ENCODE measurements at regions not wholly inside any gene's neighbourhood (a gene's known extent, or its start where the extent isn't known, plus 50 kb on each side); places are given as distances from the start of the nearest gene placed in this dataset.

DNA sequence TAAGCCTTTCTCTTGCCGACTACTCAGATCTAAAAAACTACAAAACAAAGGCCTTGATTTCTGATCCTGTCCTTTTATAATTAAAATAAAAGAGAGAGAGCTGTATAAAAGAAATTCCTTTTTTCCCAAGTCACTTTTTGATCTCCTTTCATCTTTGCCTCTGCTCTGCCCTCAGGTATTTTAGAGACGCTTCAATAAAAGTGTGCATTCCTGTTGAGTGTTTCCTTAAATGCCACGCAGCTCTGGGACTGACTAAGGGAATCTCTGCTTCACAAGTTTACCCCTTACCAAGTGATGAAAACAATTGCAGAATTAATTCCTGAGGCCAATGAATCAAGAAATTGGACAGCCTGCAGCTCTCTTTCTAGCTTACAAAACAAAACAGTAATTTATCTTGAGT is 1109.8 kb downstream of the TMTC2 start:
- TF ChIP-seq POLR2A (IDR thresholded peaks at IDR 0.05): no peak
- TF ChIP-seq, protein P1, sequence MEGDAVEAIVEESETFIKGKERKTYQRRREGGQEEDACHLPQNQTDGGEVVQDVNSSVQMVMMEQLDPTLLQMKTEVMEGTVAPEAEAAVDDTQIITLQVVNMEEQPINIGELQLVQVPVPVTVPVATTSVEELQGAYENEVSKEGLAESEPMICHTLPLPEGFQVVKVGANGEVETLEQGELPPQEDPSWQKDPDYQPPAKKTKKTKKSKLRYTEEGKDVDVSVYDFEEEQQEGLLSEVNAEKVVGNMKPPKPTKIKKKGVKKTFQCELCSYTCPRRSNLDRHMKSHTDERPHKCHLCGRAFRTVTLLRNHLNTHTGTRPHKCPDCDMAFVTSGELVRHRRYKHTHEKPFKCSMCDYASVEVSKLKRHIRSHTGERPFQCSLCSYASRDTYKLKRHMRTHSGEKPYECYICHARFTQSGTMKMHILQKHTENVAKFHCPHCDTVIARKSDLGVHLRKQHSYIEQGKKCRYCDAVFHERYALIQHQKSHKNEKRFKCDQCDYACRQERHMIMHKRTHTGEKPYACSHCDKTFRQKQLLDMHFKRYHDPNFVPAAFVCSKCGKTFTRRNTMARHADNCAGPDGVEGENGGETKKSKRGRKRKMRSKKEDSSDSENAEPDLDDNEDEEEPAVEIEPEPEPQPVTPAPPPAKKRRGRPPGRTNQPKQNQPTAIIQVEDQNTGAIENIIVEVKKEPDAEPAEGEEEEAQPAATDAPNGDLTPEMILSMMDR (IDR thresholded peaks at IDR 0.05): no peak
- H3K27me3 ChIP-seq: no peaks in the 10 kb centered on the region
- DNase-seq: no peak

DNA sequence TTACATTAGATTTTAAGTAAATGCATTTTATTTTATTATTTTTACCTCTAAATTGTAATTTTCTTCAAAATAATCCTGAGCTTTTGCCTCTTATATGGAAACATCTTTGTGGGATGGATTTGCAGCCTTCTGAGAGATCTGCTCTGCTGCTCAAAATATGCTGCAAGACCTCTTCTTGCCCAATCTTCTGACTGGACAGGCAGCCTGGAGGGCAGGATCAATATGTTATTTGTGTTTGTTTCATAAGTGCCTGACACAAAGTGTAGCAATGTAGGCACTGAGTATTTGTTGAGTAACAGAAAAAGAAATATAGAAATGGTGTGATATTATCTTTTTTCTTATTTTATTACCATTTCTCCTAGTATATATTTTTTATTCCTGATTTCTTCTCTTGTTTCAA is 1106.9 kb downstream of the TMTC2 start:
- H3K4me1 ChIP-seq: no peaks in the 10 kb centered on the region
- H3K36me3 ChIP-seq (ENCODE audit: low read depth, missing control alignments): no peaks in the 10 kb centered on the region
- no peaks in the 10 kb centered on the region for H3K27me3 ChIP-seq
- no peak overlapping the region for H3K4me3 ChIP-seq
- TF ChIP-seq POLR2A (IDR thresholded peaks at IDR 0.05): no peak
- H3K27ac ChIP-seq: no peak overlapping the region
- H3K9me3 ChIP-seq: no peaks in the 10 kb centered on the region
- no peak for DNase-seq
- intact Hi-C loops (cut with DNase I; ENCODE audit: low total_unique reads): no loop called here

More for the DNA sequence above, 1109.8 kb downstream of the TMTC2 start:
- Histone ChIP-seq H3K4me3 (no peak overlapping the region), H3K27ac (no peak overlapping the region), H3K9me3 (no peaks in the 10 kb centered on the region), H3K36me3 (ENCODE audit: low read depth, missing control alignments) (no peaks in the 10 kb centered on the region), H3K4me1 (no peaks in the 10 kb centered on the region)
- intact Hi-C loops (cut with DNase I; ENCODE audit: low total_unique reads): no loop called here
- WGBS, 2 donors: 78 to 83% methylated on average over 3 of the region's 3 CpGs

DNA sequence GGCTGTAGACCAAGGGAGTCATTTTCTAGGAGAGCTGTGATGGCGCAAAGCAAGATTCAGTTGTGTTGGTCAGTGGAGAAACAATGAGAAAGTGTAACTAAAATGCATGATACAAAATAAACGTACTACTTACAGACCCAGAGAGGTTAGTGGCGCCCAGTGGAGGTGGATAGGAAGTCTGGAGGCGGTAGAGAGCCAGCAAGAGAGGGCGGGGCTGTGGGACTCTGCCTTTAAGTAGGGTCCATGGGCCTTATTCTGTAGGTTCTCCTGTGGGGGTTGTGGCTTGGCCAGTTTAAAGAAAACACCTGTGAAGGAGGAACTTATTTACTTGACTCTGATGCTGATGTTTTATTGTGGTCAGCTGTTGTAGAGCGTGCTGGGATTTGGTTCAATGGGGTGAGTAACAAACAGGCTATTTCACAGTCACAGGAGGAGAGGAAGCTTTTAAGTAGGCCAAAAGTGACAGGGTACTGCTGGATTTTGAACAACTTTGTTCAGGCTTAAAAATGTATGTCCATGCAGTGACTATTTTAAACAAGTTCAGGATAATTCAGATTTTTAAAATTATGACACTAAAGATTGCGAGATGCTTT is 1097.7 kb downstream of the TMTC2 start:
- WGBS, 2 donors: 71 to 73% methylated on average over 7 of the region's 7 CpGs
- TF ChIP-seq POLR2A (IDR thresholded peaks at IDR 0.05): no peak
- TF ChIP-seq, protein P1 (IDR thresholded peaks at IDR 0.05): no peak
- Histone ChIP-seq H3K36me3 (ENCODE audit: low read depth, missing control alignments) (no peaks in the 10 kb centered on the region), H3K27me3 (no peaks in the 10 kb centered on the region), H3K4me1 (no peaks in the 10 kb centered on the region), H3K9me3 (no peaks in the 10 kb centered on the region), H3K27ac (no peak overlapping the region), H3K4me3 (no peak overlapping the region)
- no peak for DNase-seq
- intact Hi-C loops (cut with DNase I; ENCODE audit: low total_unique reads): no loop called here

DNA sequence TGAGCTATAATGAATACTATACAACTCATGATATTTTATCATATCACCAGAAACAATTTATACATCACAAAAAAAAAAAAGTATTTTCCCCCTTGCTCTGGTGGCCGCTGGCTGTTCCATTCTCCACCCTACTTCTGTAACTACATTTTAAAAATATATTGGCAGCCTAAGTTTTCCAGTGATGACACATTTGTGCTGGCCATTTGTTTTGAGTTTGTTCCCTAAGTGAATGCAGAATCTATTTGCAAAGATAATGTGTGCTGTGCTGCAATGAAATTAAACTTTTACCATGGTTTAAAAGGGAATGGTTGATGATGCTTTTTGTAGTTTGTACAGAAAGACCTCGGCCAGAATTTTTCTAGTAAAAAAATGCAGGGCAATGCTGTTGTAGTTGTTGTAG is 1092.8 kb downstream of the TMTC2 start:
- intact Hi-C loops (cut with DNase I; ENCODE audit: low total_unique reads): no loop called here
- H3K4me3 ChIP-seq: no peak overlapping the region
- no peaks in the 10 kb centered on the region for H3K9me3 ChIP-seq
- H3K36me3 ChIP-seq (ENCODE audit: low read depth, missing control alignments): no peaks in the 10 kb centered on the region
- no peak overlapping the region for H3K27ac ChIP-seq
- TF ChIP-seq, protein P1 (IDR thresholded peaks at IDR 0.05): no peak
- no peak for TF ChIP-seq POLR2A (IDR thresholded peaks at IDR 0.05)
- 84 to 86% methylated on average over 2 of the region's 2 CpGs for WGBS, 2 donors
- H3K27me3 ChIP-seq: no peaks in the 10 kb centered on the region
- no peak for DNase-seq
- H3K4me1 ChIP-seq: no peaks in the 10 kb centered on the region

DNA sequence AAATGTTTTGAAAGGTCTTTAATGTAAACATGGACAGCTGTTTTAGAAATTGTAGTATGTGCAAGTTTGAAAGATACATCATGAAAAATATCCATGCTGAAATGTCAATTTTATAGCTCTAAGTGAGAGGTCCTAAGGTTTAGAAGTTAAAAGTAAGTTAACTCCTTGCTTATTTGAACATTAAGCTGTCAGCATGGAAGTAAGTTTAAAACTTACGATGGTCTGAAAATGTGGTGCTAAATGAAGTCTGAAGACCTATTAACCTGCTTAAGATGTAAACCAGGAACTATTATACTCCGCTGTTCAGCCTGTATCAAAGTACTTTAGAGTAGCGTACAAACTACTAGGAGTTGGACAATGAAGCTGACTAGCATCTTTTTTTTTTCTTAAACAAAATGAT is 1082.4 kb downstream of the TMTC2 start:
- TF ChIP-seq POLR2A (IDR thresholded peaks at IDR 0.05): no peak
- TF ChIP-seq, protein P1 (IDR thresholded peaks at IDR 0.05): no peak
- intact Hi-C loops (cut with DNase I; ENCODE audit: low total_unique reads): no loop called here
- Histone ChIP-seq H3K9me3 (no peaks in the 10 kb centered on the region), H3K27ac (no peak overlapping the region), H3K4me3 (no peak overlapping the region), H3K27me3 (no peaks in the 10 kb centered on the region), H3K4me1 (no peaks in the 10 kb centered on the region), H3K36me3 (ENCODE audit: low read depth, missing control alignments) (no peaks in the 10 kb centered on the region)
- no peak for DNase-seq
- WGBS, 2 donors: 78 to 81% methylated on average over 3 of the region's 3 CpGs
